ENCODE measurements at regions not wholly inside any gene's neighbourhood (a gene's known extent, or its start where the extent isn't known, plus 50 kb on each side); places are given as distances from the start of the nearest gene placed in this dataset.
"Not testable (repeated sequence)": the region's sequence is repeated elsewhere in the genome, so short reads cannot be mapped to it uniquely, and the experiment has no call there.

GRCh38 chr10:42149027-42149700, 489.2 kb downstream of the ZNF33B start:
- DNase-seq, result peak in 1 of 3 donors; percentile 50
- Histone ChIP-seq H3K9me3 (peaks cover 65% of the 10 kb centered on the region), H3K4me3 (no peak overlapping the region), H3K36me3 (ENCODE audit: low read depth) (no peaks in the 10 kb centered on the region), H3K4me1 (ENCODE audit: low read depth) (no peaks in the 10 kb centered on the region)
- ATAC-seq, result no peak
- TF ChIP-seq CTCF (IDR thresholded peaks at IDR 0.05), result no peak
- intact Hi-C loops (cut with DNase I, micrococcal nuclease), result no loop called here

GRCh38 chr10:42146165-42146564, 492.2 kb downstream of the ZNF33B start:
- intact Hi-C loops (cut with DNase I, micrococcal nuclease); H3K36me3 ChIP-seq (ENCODE audit: low read depth); H3K4me1 ChIP-seq (ENCODE audit: low read depth); H3K4me3 ChIP-seq; DNase-seq; ATAC-seq: not testable (repeated sequence)
- peaks cover 82% of the 10 kb centered on the region for H3K9me3 ChIP-seq

- peak in 1 of 3 donors; percentile 43 for DNase-seq
- ATAC-seq; H3K4me3 ChIP-seq; H3K36me3 ChIP-seq (ENCODE audit: low read depth); intact Hi-C loops (cut with DNase I, micrococcal nuclease); H3K4me1 ChIP-seq (ENCODE audit: low read depth): not testable (repeated sequence)
- H3K9me3 ChIP-seq, result peaks cover 33% of the 10 kb centered on the region
These were observed 500.3 kb downstream of the ZNF33B start for GRCh38 chr10:42138023-42138422.

GRCh38 chr10:42113158-42113450, 525.3 kb downstream of the ZNF33B start:
- Histone ChIP-seq H3K4me1 (ENCODE audit: low read depth) (no peaks in the 10 kb centered on the region), H3K4me3 (no peak overlapping the region), H3K36me3 (ENCODE audit: low read depth) (no peaks in the 10 kb centered on the region), H3K9me3 (peaks cover 56% of the 10 kb centered on the region)
- DNase-seq (peak in 1 of 3 donors; percentile 29), ATAC-seq (no peak)
- intact Hi-C loops (cut with DNase I, micrococcal nuclease), result no loop called here
- no peak for TF ChIP-seq CTCF (IDR thresholded peaks at IDR 0.05)

- peaks cover 58% of the 10 kb centered on the region for H3K9me3 ChIP-seq
- DNase-seq (peak in 1 of 3 donors; percentile 32), ATAC-seq (no peak)
- H3K4me1 ChIP-seq (ENCODE audit: low read depth), result no peaks in the 10 kb centered on the region
- H3K36me3 ChIP-seq (ENCODE audit: low read depth), result no peaks in the 10 kb centered on the region
- intact Hi-C loops (cut with DNase I, micrococcal nuclease), result no loop called here
- no peak for TF ChIP-seq CTCF (IDR thresholded peaks at IDR 0.05)
- no peak overlapping the region for H3K4me3 ChIP-seq
These were observed 525.8 kb downstream of the ZNF33B start for GRCh38 chr10:42112331-42113157.

GRCh38 chr10:42111661-42112330, 526.6 kb downstream of the ZNF33B start:
- DNase-seq, result peak in 1 of 3 donors; percentile 34
- no peak for TF ChIP-seq CTCF (IDR thresholded peaks at IDR 0.05)
- peaks cover 61% of the 10 kb centered on the region for H3K9me3 ChIP-seq
- H3K4me3 ChIP-seq, result no peak overlapping the region
- intact Hi-C loops (cut with DNase I, micrococcal nuclease), result no loop called here
- no peak for ATAC-seq
- H3K4me1 ChIP-seq (ENCODE audit: low read depth), result no peaks in the 10 kb centered on the region
- H3K36me3 ChIP-seq (ENCODE audit: low read depth), result no peaks in the 10 kb centered on the region

Data from mucosa of descending colon (tissue), 3 donors.